Uterus (tissue), 3 donors: ENCODE measurements at regions not wholly inside any gene's neighbourhood (a gene's known extent, or its start where the extent isn't known, plus 50 kb on each side); places are given as distances from the start of the nearest gene placed in this dataset.
A peak's percentile ranks its signal among the peaks of the same experiment; 100 is the strongest.

Source experiments
- DNase-seq, 2 donors: peaks; one replicate each; pipeline ENCODE4 v3.0.0-alpha.2; 2019 to 2020
- H3K27ac ChIP-seq, 2 donors: fragments of 200-600 bp; sonication (generic); 1 replicate in 1 of 2; 2 replicates in 1 of 2; pipeline ENCODE4 v1.5.1; 2016 to 2018
- H3K27me3 ChIP-seq, 2 donors: fragments of 200-600 bp; sonication (generic); one replicate each; pipeline ENCODE4 v1.5.1; 2018 to 2019; ENCODE audit warnings: control low read depth in 1 of 2
- H3K36me3 ChIP-seq, 2 donors: fragments of 200-600 bp; sonication (generic); one replicate each; pipeline ENCODE4 v1.5.1; 2019; ENCODE audit warnings: control low read depth in 1 of 2
- H3K4me1 ChIP-seq, 2 donors: fragments of 200-600 bp; sonication (generic); one replicate each; pipeline ENCODE4 v1.5.1; 2018 to 2019; ENCODE audit warnings: control low read depth in 1 of 2
- H3K4me3 ChIP-seq, 2 donors: fragments of 200-600 bp; sonication (generic); 1 replicate in 1 of 2; 2 replicates in 1 of 2; pipeline ENCODE4 v1.5.1; 2018 to 2019; ENCODE audit warnings: mild to moderate bottlenecking in 1 of 2
- H3K9me3 ChIP-seq, 2 donors: fragments of 200-600 bp; sonication (generic); one replicate each; pipeline ENCODE4 v1.5.1; 2019; ENCODE audit warnings: control low read depth in 1 of 2
- CTCF ChIP-seq, 4 experiments: fragments of 200-600 bp in 2 of 4; fragments of 450-650 bp in 2 of 4; sonication (generic) in 2 of 4; IDR thresholded peaks; one replicate each; pipeline ENCODE4 v1.5.1; 2016 to 2019; ENCODE audit warnings: antibody characterized with exemption in 4 of 4, mild to moderate bottlenecking in 2 of 4, moderate library complexity in 1 of 4
- POLR2A ChIP-seq, 2 donors: fragments of 450-650 bp; IDR thresholded peaks; one replicate each; pipeline ENCODE4 v1.6.1; 2016; ENCODE audit warnings: antibody characterized with exemption in 2 of 2, mild to moderate bottlenecking in 1 of 2, moderate library complexity in 1 of 2
- intact Hi-C: fragments of 100-400 bp; cut with DNase I; formaldehyde crosslinking; loops from one replicate; pipeline ENCODE4 v1.15.1; 2023; ENCODE audit warnings: low total_unique reads
- donor health status: DM: yes; HTN: yes; CAD: no.

- TF ChIP-seq CTCF (IDR thresholded peaks at IDR 0.05) = no peak
- no peak for TF ChIP-seq POLR2A (IDR thresholded peaks at IDR 0.05)
- Histone ChIP-seq H3K4me3 (no peak overlapping the region), H3K9me3 (no peaks in the 10 kb centered on the region), H3K27ac (no peak overlapping the region), H3K36me3 (no peaks in the 10 kb centered on the region), H3K27me3 (no peaks in the 10 kb centered on the region), H3K4me1 (no peaks in the 10 kb centered on the region)
- DNase-seq = no peak
- intact Hi-C loops = no loop called here
These were observed 323.5 kb downstream of the FOXO1 start for GRCh38 chr13:40342901-40343300.

DNA sequence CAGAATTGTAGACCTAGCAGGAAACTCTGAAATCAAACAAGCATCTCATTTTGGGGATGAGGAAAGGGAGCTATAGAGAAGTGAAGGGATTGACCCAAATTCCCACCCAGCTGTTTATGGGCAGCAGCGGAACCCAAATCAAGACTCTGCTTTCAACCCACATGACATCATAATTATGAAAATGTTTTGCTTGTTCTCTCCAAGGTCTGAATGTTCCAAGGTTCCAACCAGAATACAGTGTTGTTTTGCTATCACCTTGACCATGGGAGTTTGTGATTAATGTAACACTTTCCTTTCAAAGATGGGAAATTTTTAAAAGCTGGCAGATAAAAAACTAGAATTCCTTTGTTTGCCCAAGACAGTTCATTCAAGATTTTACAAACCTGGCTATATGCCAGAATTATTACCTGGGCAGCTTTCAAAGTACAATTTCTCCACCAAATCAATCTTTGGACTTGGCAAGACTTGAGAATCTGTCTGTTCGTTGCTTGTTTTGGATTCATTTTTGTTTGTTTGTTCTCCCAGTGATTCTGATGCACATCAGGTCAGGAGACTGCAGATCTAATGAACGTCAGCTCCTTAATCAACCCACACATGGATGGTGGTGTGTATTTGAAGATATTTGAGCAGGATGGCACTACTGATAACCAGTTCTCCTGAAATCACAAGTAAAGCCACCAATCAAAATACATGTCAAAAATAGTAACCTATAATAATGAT, 322.7 kb downstream of the FOXO1 start:
- Histone ChIP-seq H3K27ac (no peak overlapping the region), H3K4me1 (no peaks in the 10 kb centered on the region), H3K9me3 (no peaks in the 10 kb centered on the region), H3K27me3 (no peaks in the 10 kb centered on the region), H3K36me3 (no peaks in the 10 kb centered on the region), H3K4me3 (no peak overlapping the region)
- intact Hi-C loops = no loop called here
- no peak for DNase-seq
- TF ChIP-seq POLR2A (IDR thresholded peaks at IDR 0.05) = no peak
- no peak for TF ChIP-seq CTCF (IDR thresholded peaks at IDR 0.05)

DNA sequence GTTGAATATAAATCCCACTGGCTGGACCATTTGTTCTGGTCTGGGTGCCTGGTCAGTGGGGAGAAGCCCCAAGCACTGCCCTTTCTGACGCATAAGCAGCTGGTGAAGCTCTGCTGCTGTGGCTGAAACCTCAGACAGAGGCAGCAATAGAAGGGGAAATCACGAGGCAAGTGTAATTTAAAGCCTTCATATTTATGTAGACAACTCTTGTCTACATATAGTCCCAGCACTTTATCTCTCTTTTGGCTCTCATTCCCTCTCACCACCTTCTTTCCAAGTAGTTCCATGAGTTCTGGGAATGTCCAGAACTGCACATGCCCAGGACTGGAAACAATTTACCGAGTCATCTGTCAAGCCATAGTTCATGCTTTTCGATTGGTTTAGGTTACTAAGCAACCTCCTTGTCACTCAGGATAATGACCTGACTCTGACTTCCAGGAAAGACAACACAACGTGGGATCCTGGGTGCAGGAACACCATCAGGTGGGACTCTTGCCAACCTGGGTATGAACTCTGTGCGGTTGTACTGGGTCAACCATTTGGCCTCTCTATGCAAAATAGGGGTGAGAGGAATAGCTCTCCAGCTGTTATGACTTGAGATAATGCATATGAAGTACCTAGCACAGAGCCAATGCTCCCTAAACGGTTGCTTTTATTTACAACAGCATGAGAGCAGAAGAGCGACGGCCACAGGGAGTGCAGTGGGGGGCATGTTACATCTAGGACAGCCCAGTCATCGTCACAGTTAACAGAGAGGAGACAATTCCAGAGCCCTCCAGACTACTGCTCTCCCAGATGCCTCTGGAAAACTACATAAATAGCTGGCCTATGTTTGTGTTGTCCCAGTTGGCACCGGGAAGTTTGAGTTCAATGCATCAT, 321.9 kb downstream of the FOXO1 start:
- no peaks in the 10 kb centered on the region for H3K4me1 ChIP-seq
- DNase-seq = no peak
- no peaks in the 10 kb centered on the region for H3K9me3 ChIP-seq
- intact Hi-C loops = no loop called here
- no peak overlapping the region for H3K4me3 ChIP-seq
- H3K36me3 ChIP-seq = no peaks in the 10 kb centered on the region
- H3K27ac ChIP-seq = no peak overlapping the region
- no peak for TF ChIP-seq POLR2A (IDR thresholded peaks at IDR 0.05)
- TF ChIP-seq CTCF (IDR thresholded peaks at IDR 0.05) = no peak
- no peaks in the 10 kb centered on the region for H3K27me3 ChIP-seq

- DNase-seq = no peak
- no peak for TF ChIP-seq CTCF (IDR thresholded peaks at IDR 0.05)
- TF ChIP-seq POLR2A (IDR thresholded peaks at IDR 0.05) = no peak
- H3K4me1 ChIP-seq = no peaks in the 10 kb centered on the region
- no peaks in the 10 kb centered on the region for H3K9me3 ChIP-seq
- H3K27me3 ChIP-seq = no peaks in the 10 kb centered on the region
- intact Hi-C loops = no loop called here
- H3K4me3 ChIP-seq = no peak overlapping the region
- peak overlapping the region; percentile 24 to 35 for H3K27ac ChIP-seq
- no peaks in the 10 kb centered on the region for H3K36me3 ChIP-seq
These were observed 321.3 kb downstream of the FOXO1 start for GRCh38 chr13:40345149-40345514.
